HFF-Myc (cell line): ENCODE measurements at regions not wholly inside any gene's neighbourhood (a gene's known extent, or its start where the extent isn't known, plus 50 kb on each side); places are given as distances from the start of the nearest gene placed in this dataset.
"Not testable (repeated sequence)": the region's sequence is repeated elsewhere in the genome, so short reads cannot be mapped to it uniquely, and the experiment has no call there.

Source experiments
- DNase-seq: peaks from one replicate; pipeline ENCODE4 v3.0.0-alpha.2; 2011; ENCODE audit warnings: low read depth; ENCODE audit errors: extremely low read depth
- H3K4me3 ChIP-seq: replicated peaks from 2 replicates; pipeline ENCODE4 v1.5.1; 2011; ENCODE audit warnings: low read depth, mild to moderate bottlenecking, control low read depth, low read length
- CTCF ChIP-seq: IDR thresholded peaks from 2 replicates; pipeline ENCODE4 v1.5.1; 2012; ENCODE audit warnings: mild to moderate bottlenecking, low read depth, low read length, control low read depth; ENCODE audit errors: missing control alignments

DNA sequence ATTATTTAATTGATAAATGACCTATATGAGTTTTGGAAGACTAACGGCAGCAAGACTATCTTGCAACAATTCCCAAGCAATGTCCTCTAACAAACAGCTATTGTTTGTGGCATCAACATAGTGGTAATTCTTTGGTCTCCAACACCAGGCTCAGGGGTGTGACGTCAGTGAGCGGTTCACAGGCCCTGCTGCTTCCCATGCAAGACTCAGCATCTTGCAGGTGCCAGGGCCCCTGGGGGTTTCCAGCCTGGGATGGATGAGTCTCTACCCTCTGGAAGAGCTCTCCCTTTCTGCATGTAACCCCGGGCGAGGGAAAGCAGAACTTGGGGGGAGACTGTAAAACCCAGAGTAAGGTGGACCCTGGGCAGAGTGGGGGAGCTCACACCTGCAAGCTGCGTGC lies 164.7 kb downstream of the ACTR3B start:
- no peak overlapping the region for H3K4me3 ChIP-seq
- TF ChIP-seq CTCF: no peak
- DNase-seq: no peak

- DNase-seq: no peak
- no peak for TF ChIP-seq CTCF
- H3K4me3 ChIP-seq: no peak overlapping the region
These were observed 165.4 kb downstream of the ACTR3B start for GRCh38 chr7:152924826-152925411.

DNA sequence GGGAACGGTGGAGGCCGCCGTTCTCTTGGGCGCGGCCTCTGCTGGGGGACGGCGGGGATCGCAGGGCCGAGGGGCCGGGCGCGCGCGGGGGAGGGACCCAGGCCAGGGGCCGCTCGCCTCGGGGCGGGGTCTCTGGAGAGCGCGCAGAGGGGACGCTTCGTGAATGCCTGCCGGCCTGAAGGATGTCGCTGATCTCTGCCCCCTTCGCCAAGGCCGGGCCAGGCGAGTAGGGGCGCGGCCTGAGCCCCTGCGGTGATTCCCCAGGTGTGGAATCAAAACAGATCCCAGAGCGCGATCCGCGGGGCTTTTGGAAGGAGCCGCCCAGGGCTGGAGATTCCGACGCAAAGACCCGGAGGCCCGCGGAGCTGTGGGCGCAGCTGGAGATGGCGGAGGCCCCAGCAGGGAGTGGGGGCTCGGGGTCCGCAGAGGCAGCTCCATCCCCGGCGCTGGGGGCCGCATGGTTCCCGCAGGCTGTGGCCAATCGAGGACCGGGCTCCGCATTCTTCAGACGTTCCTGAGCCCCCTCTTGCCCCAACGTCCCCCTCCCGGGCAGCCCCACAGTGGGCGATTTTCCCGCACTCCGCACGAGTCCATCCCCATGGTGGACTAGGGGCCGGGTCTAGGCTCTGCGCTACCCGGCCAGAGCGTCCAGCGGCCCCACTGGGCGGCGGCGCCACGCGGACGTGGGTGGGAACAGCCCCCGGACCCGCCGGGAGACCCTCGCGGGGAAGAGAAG lies 166.0 kb downstream of the ACTR3B start:
- TF ChIP-seq CTCF: no peak
- no peak for DNase-seq
- no peak overlapping the region for H3K4me3 ChIP-seq

GRCh38 chr7:152931633-152932032 lies 172.1 kb downstream of the ACTR3B start:
- no peak for DNase-seq
- H3K4me3 ChIP-seq: no peak overlapping the region
- no peak for TF ChIP-seq CTCF

DNA sequence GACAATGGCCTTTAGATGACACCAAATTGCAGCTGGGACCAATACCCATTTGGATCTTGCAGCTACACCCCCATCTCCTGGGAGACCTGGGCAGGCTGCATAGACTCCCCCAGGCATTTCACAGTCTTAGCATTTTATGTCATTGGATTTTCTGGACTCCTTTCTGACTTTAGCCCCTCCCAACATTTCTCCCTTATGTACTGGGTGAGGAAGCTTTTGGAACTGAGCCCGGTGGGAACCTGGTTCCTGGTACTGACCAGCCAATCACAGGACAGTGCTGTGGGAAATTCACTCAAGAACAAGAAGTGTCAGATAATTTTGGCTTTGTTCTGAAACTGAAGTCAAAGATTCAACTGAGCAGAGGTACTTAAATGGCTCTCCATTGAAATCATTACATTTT lies 177.7 kb downstream of the ACTR3B start:
- DNase-seq: no peak
- H3K4me3 ChIP-seq: no peak overlapping the region
- no peak for TF ChIP-seq CTCF

GRCh38 chr7:152946616-152947015 lies 187.1 kb downstream of the ACTR3B start:
- H3K4me3 ChIP-seq, DNase-seq: not testable (repeated sequence)

DNA sequence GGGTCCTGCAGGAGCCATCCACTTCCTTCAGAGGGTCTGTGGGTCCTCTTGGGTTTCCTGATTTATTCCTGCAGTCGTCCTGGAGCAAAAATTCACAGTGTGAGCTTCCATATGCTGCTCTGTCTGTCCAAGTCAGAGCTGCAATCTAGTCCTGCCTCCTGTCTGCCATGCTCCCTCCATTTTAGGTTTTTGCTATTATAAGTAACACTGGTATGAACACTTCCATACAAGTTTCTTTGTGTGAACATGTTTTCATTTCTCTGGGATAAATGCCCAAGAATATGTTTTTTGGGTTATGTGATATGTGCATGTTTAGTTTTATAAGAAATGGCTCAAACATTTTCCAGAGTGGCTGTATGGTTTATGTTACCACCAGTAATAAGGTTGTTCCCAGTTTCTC lies 188.1 kb downstream of the ACTR3B start:
- no peak for TF ChIP-seq CTCF
- H3K4me3 ChIP-seq: no peak overlapping the region
- no peak for DNase-seq
